Prostate gland (tissue), 2 donors: ENCODE measurements at regions not wholly inside any gene's neighbourhood (a gene's known extent, or its start where the extent isn't known, plus 50 kb on each side); places are given as distances from the start of the nearest gene placed in this dataset.

Source experiments
- POLR2AphosphoS5 ChIP-seq: sonication (generic); formaldehyde crosslinking; IDR thresholded peaks from one replicate; pipeline ENCODE4 v1.6.1; 2017; ENCODE audit warnings: antibody characterized with exemption
- TF ChIP-seq, protein P1 (sequence below), 4 experiments: fragments of 200-600 bp in 2 of 4; fragments of 450-650 bp in 2 of 4; sonication (generic) in 2 of 4; IDR thresholded peaks; 1 replicate in 3 of 4; 2 replicates in 1 of 4; pipeline ENCODE4 v1.5.1; 2016 to 2019; ENCODE audit warnings: antibody characterized with exemption in 4 of 4, mild to moderate bottlenecking in 2 of 4, moderate library complexity in 2 of 4

DNA sequence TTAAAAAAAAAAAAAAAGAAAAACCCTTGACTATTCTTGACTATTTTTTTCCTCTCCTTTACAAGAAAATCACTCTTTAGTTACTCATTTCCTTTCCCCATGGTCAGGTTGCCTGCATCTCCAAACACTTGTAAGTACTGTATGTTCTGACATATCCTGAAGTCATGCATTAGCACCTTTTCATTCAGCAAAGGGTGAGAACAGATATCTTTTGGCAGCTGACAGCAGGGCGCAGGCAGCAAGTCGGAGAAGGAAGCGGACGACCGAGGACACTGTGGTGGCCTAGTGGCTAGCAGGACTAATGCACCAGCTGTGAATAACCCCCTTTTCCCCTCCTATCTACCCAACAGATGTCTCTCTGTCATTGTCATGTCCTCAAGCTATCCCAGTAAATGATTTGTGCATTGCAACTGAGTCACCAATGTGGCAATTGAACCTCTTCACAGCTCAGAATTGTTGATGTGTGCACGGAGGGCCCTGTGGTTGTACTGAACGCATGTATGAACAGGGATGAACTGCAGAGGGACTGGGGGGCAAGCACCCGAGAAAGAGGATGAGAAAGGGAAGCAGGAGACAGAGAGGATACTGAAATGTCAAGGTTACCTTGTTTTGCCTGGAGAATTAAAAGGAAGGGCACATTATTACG lies 996.0 kb upstream of the ARRDC3 start:
- TF ChIP-seq, protein P1, sequence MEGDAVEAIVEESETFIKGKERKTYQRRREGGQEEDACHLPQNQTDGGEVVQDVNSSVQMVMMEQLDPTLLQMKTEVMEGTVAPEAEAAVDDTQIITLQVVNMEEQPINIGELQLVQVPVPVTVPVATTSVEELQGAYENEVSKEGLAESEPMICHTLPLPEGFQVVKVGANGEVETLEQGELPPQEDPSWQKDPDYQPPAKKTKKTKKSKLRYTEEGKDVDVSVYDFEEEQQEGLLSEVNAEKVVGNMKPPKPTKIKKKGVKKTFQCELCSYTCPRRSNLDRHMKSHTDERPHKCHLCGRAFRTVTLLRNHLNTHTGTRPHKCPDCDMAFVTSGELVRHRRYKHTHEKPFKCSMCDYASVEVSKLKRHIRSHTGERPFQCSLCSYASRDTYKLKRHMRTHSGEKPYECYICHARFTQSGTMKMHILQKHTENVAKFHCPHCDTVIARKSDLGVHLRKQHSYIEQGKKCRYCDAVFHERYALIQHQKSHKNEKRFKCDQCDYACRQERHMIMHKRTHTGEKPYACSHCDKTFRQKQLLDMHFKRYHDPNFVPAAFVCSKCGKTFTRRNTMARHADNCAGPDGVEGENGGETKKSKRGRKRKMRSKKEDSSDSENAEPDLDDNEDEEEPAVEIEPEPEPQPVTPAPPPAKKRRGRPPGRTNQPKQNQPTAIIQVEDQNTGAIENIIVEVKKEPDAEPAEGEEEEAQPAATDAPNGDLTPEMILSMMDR (IDR thresholded peaks at IDR 0.05), result no peak
- TF ChIP-seq POLR2AphosphoS5, result no peak
